IMR-90 (cell line): ENCODE measurements at regions not wholly inside any gene's neighbourhood (a gene's known extent, or its start where the extent isn't known, plus 50 kb on each side); places are given as distances from the start of the nearest gene placed in this dataset.

ENCODE experiments used
- ATAC-seq: fragments of 200-7000 bp; cut with Tn5 transposase; 2 replicates; pipeline ENCODE4 v1.9.1; 2020; ENCODE audit warnings: low read depth, mild to moderate bottlenecking, moderate library complexity
- BruUV-seq: library from RNA; stranded (reverse); fragments of 400-500 nt; replicated peaks from 2 replicates; lab custom pipeline; 2021; lab: Mats Ljungman, UMichigan
- CTCF ChIA-PET: fragments of 300-600 bp; formaldehyde crosslinking; extraction: SDS; loops from one replicate; lab custom pipeline; 2021; ENCODE audit warnings: antibody characterized with exemption; lab: Yijun Ruan, JAX
- POLR2A ChIA-PET: fragments of 300-600 bp; sonication (Branson Sonifier 250); formaldehyde crosslinking; loops from one replicate; lab custom pipeline; 2022; ENCODE audit warnings: antibody characterized with exemption; ENCODE audit not compliant: unreplicated experiment; lab: Charles Lee
- DNase-seq: peaks from one replicate; pipeline ENCODE4 v3.0.0; 2013
- H2AFZ ChIP-seq: replicated peaks from 2 replicates; pipeline ENCODE3; 2013; ENCODE audit warnings: low read length, mild to moderate bottlenecking; ENCODE audit not compliant: poor library complexity
- H2AK5ac ChIP-seq: 2 replicates; pipeline ENCODE4 v1.6.1; 2013; ENCODE audit warnings: low read depth, low read length, inconsistent platforms
- H2AK9ac ChIP-seq: replicated peaks from 2 replicates; pipeline ENCODE3; 2013; ENCODE audit warnings: mild to moderate bottlenecking, low read depth, low read length, moderate library complexity; ENCODE audit not compliant: poor library complexity
- H2BK120ac ChIP-seq: 2 replicates; pipeline ENCODE4 v1.6.1; 2013; ENCODE audit warnings: low read depth, low read length, inconsistent platforms
- H2BK15ac ChIP-seq: 3 replicates; pipeline ENCODE4 v1.6.1; 2013; ENCODE audit warnings: low read depth, low read length, inconsistent platforms
- H2BK20ac ChIP-seq: 2 replicates; pipeline ENCODE4 v1.6.1; 2013; ENCODE audit warnings: low read depth, mild to moderate bottlenecking, inconsistent platforms, low read length, moderate library complexity
- H2BK5ac ChIP-seq: 2 replicates; pipeline ENCODE4 v1.6.1; 2013; ENCODE audit warnings: mild to moderate bottlenecking, low read depth, low read length, inconsistent platforms; ENCODE audit not compliant: poor library complexity, severe bottlenecking
- H3K14ac ChIP-seq: replicated peaks from 2 replicates; pipeline ENCODE4 v1.6.1; 2013; ENCODE audit warnings: low read depth, low read length, inconsistent platforms
- H3K18ac ChIP-seq: 2 replicates; pipeline ENCODE4 v1.6.1; 2013; ENCODE audit warnings: low read depth, low read length, control low read depth
- H3K23ac ChIP-seq: 2 replicates; pipeline ENCODE4 v1.6.1; 2013; ENCODE audit warnings: low read depth, low read length, inconsistent platforms
- H3K27ac ChIP-seq: 2 replicates; pipeline ENCODE4 v1.5.1; 2013; ENCODE audit warnings: mild to moderate bottlenecking, control low read depth, low read length; ENCODE audit not compliant: insufficient read depth
- H3K27me3 ChIP-seq: 2 replicates; pipeline ENCODE4 v1.6.1; 2013; ENCODE audit warnings: low read length; ENCODE audit not compliant: control insufficient read depth, insufficient read depth
- H3K36me3 ChIP-seq: 2 replicates; pipeline ENCODE4 v1.6.1; 2013; ENCODE audit warnings: low read length, mixed read lengths; ENCODE audit not compliant: control insufficient read depth, insufficient read depth
- H3K4ac ChIP-seq: 2 replicates; pipeline ENCODE4 v1.6.1; 2013; ENCODE audit warnings: low read depth, low read length, inconsistent platforms
- H3K4me1 ChIP-seq: 2 replicates; pipeline ENCODE4 v1.6.1; 2013; ENCODE audit warnings: low read length, mixed read lengths; ENCODE audit not compliant: control insufficient read depth, insufficient read depth
- H3K4me2 ChIP-seq: 2 replicates; pipeline ENCODE4 v1.6.1; 2013; ENCODE audit warnings: low read depth, mild to moderate bottlenecking, control low read depth, low read length, moderate library complexity
- H3K4me3 ChIP-seq: 2 replicates; pipeline ENCODE4 v1.5.1; 2013; ENCODE audit warnings: low read depth, mild to moderate bottlenecking, control low read depth, low read length, moderate library complexity; ENCODE audit not compliant: insufficient read depth
- H3K56ac ChIP-seq: 2 replicates; pipeline ENCODE4 v1.6.1; 2013; ENCODE audit warnings: low read length, inconsistent platforms; ENCODE audit not compliant: insufficient read depth; ENCODE audit errors: extremely low read depth
- H3K79me1 ChIP-seq, 2 experiments: 2 replicates each; pipeline ENCODE4 v1.6.1; 2013; ENCODE audit warnings: low read length in 2 of 2, inconsistent platforms in 1 of 2, low read depth in 1 of 2
- H3K9ac ChIP-seq: 2 replicates; pipeline ENCODE4 v1.6.1; 2013; ENCODE audit warnings: low read depth, low read length, control low read depth
- H3K9me1 ChIP-seq: 2 replicates; pipeline ENCODE4 v1.6.1; 2013; ENCODE audit warnings: low read length, inconsistent platforms; ENCODE audit not compliant: insufficient read depth
- H3K9me3 ChIP-seq: 2 replicates; pipeline ENCODE4 v1.6.1; 2013; ENCODE audit warnings: low read length; ENCODE audit not compliant: control insufficient read depth, insufficient read depth
- H4K20me1 ChIP-seq: 2 replicates; pipeline ENCODE4 v1.6.1; 2013; ENCODE audit warnings: low read length, inconsistent platforms; ENCODE audit not compliant: insufficient read depth
- H4K5ac ChIP-seq: 2 replicates; pipeline ENCODE4 v1.6.1; 2013; ENCODE audit warnings: mild to moderate bottlenecking, low read depth, low read length, control low read depth
- H4K8ac ChIP-seq, 2 experiments: 2 replicates each; pipeline ENCODE4 v1.6.1; 2013; ENCODE audit warnings: low read depth in 2 of 2, low read length in 2 of 2, control low read depth in 1 of 2, inconsistent platforms in 1 of 2
- H4K91ac ChIP-seq: 2 replicates; pipeline ENCODE4 v1.6.1; 2013; ENCODE audit warnings: low read depth, low read length, inconsistent platforms; ENCODE audit not compliant: insufficient read depth
- CEBPB ChIP-seq: IDR thresholded peaks from 2 replicates; pipeline ENCODE4 v1.6.1; 2012; ENCODE audit warnings: low read depth, low read length, improper control_type of control experiment
- CHD1 ChIP-seq: IDR thresholded peaks from 2 replicates; pipeline ENCODE4 v1.6.1; 2012; ENCODE audit warnings: low read depth, low read length, improper control_type of control experiment
- ELK1 ChIP-seq: fragments of 150-350 bp; IDR thresholded peaks from 2 replicates; pipeline ENCODE4 v1.6.1; 2016; ENCODE audit warnings: low read depth, mild to moderate bottlenecking, low read length, moderate library complexity, borderline replicate concordance
- MAFK ChIP-seq: IDR thresholded peaks from 2 replicates; pipeline ENCODE4 v1.6.1; 2012; ENCODE audit warnings: low read depth, low read length, improper control_type of control experiment
- MAZ ChIP-seq: IDR thresholded peaks from 2 replicates; pipeline ENCODE4 v1.6.1; 2012; ENCODE audit warnings: low read depth, mild to moderate bottlenecking, low read length, improper control_type of control experiment, moderate library complexity, borderline replicate concordance
- NFE2L2 ChIP-seq: fragments of 150-350 bp; IDR thresholded peaks from 2 replicates; pipeline ENCODE4 v1.6.1; 2016; ENCODE audit warnings: low read depth, mild to moderate bottlenecking, low read length
- POLR2A ChIP-seq: IDR thresholded peaks from 2 replicates; pipeline ENCODE4 v1.6.1; 2012; ENCODE audit warnings: mild to moderate bottlenecking, low read depth, low read length
- RAD21 ChIP-seq: IDR thresholded peaks from 2 replicates; pipeline ENCODE4 v1.6.1; 2012; ENCODE audit warnings: low read length, improper control_type of control experiment
- RCOR1 ChIP-seq: IDR thresholded peaks from 2 replicates; pipeline ENCODE4 v1.6.1; 2012; ENCODE audit warnings: mild to moderate bottlenecking, low read length, improper control_type of control experiment; ENCODE audit not compliant: insufficient replicate concordance
- RFX5 ChIP-seq: IDR thresholded peaks from 2 replicates; pipeline ENCODE4 v1.8.0; 2012; ENCODE audit warnings: low read depth, mild to moderate bottlenecking, low read length, moderate library complexity
- SMC3 ChIP-seq: fragments of 150-350 bp; IDR thresholded peaks from 2 replicates; pipeline ENCODE4 v1.6.1; 2016; ENCODE audit warnings: low read depth, mild to moderate bottlenecking, antibody characterized with exemption, low read length, moderate library complexity
- WGBS, 2 experiments: methylation state at CpG; one replicate each; pipeline versions ENCODE4 v1.1.5 to v1.1.7; 2013; ENCODE audit warnings: missing lambda C conversion rate in 2 of 2; ENCODE audit not compliant: insufficient read length in 1 of 2; ENCODE audit errors: extremely low coverage in 2 of 2; 5-methylcytosine and 5-hydroxymethylcytosine counted together
- dilution Hi-C: fragments of 300-500 bp; cut with HindIII; formaldehyde crosslinking; loops from one replicate; pipeline ENCODE4 v1.14.3; 2018; ENCODE audit warnings: low sequenced_read_pairs; ENCODE audit not compliant: unreplicated experiment
- in situ Hi-C: fragments of 300-500 bp; cut with MboI; formaldehyde crosslinking; loops from 3 replicates; pipeline ENCODE4 v1.14.3; 2019; ENCODE audit warnings: low sequenced_read_pairs, inconsistent platforms, mixed read lengths
- intact Hi-C: fragments of 100-400 bp; cut with micrococcal nuclease; formaldehyde crosslinking; loops from 2 replicates; pipeline ENCODE4 v1.10.0; 2022
- TF ChIP-seq, protein P1 (sequence below): conservative IDR thresholded peaks from 2 replicates; pipeline ENCODE4 v1.5.1; 2012; ENCODE audit warnings: mild to moderate bottlenecking, low read depth, low read length, improper control_type of control experiment
- TF ChIP-seq, protein P2 (sequence below): fragments of 150-350 bp; IDR thresholded peaks from 2 replicates; pipeline ENCODE4 v1.6.1; 2017; ENCODE audit warnings: mild to moderate bottlenecking, antibody characterized with exemption, low read length, low read depth

GRCh38 chr5:114948363-114948762, 221.3 kb downstream of the TRIM36 start:
- Histone ChIP-seq H3K4me3 (no peak overlapping the region), H3K18ac (no peak overlapping the region), H3K9me3 (peaks cover 6% of the 10 kb centered on the region; the same call in 1 of the 2 replicates), H3K4me1 (no peaks in the 10 kb centered on the region), H3K27me3 (no peaks in the 10 kb centered on the region), H3K14ac (no peak overlapping the region), H3K79me1 (no peaks in the 10 kb centered on the region), H2BK5ac (no peak overlapping the region), H3K36me3 (no peaks in the 10 kb centered on the region), H2AK5ac (no peak overlapping the region), H2AK9ac (no peak overlapping the region), H3K4me2 (no peak overlapping the region), H3K23ac (no peak overlapping the region), H3K56ac (no peak overlapping the region), H4K8ac (no peak overlapping the region), H4K91ac (no peak overlapping the region), H4K20me1 (no peaks in the 10 kb centered on the region), H3K9me1 (no peaks in the 10 kb centered on the region), H3K27ac (no peak overlapping the region), H2BK120ac (no peak overlapping the region), H2BK15ac (no peak overlapping the region), H3K4ac (no peak overlapping the region), H2BK20ac (no peak overlapping the region), H3K9ac (no peak overlapping the region), H4K5ac (no peak overlapping the region), H2AFZ (no peak overlapping the region)
- CTCF ChIA-PET = no interaction called here
- POLR2A ChIA-PET = no interaction called here
- no CpG with 5 or more reads among the region's 2 CpGs for WGBS, 2 experiments
- no peak for TF ChIP-seq CEBPB
- TF ChIP-seq MAZ = no peak
- no peak for TF ChIP-seq POLR2A
- TF ChIP-seq, protein P1, sequence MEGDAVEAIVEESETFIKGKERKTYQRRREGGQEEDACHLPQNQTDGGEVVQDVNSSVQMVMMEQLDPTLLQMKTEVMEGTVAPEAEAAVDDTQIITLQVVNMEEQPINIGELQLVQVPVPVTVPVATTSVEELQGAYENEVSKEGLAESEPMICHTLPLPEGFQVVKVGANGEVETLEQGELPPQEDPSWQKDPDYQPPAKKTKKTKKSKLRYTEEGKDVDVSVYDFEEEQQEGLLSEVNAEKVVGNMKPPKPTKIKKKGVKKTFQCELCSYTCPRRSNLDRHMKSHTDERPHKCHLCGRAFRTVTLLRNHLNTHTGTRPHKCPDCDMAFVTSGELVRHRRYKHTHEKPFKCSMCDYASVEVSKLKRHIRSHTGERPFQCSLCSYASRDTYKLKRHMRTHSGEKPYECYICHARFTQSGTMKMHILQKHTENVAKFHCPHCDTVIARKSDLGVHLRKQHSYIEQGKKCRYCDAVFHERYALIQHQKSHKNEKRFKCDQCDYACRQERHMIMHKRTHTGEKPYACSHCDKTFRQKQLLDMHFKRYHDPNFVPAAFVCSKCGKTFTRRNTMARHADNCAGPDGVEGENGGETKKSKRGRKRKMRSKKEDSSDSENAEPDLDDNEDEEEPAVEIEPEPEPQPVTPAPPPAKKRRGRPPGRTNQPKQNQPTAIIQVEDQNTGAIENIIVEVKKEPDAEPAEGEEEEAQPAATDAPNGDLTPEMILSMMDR = no peak
- TF ChIP-seq ELK1 = no peak
- TF ChIP-seq RAD21 = no peak
- no peak for TF ChIP-seq MAFK
- no peak for TF ChIP-seq NFE2L2
- TF ChIP-seq CHD1 = no peak
- TF ChIP-seq SMC3 = no peak
- no peak for TF ChIP-seq RCOR1
- TF ChIP-seq, protein P2, sequence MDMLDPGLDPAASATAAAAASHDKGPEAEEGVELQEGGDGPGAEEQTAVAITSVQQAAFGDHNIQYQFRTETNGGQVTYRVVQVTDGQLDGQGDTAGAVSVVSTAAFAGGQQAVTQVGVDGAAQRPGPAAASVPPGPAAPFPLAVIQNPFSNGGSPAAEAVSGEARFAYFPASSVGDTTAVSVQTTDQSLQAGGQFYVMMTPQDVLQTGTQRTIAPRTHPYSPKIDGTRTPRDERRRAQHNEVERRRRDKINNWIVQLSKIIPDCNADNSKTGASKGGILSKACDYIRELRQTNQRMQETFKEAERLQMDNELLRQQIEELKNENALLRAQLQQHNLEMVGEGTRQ = no peak
- TF ChIP-seq RFX5 = no peak
- DNase-seq (no peak), ATAC-seq (no peak)
- in situ Hi-C loops (no loop called here), dilution Hi-C loops (no loop called here), intact Hi-C loops (no loop called here)
- no TSS peak for BruUV-seq
